Activated CD4-positive, alpha-beta T cell treated with anti-CD3 and anti-CD28 coated beads, Interleukin-2, amount 10 ng/mL, durations not matched to agents 7 days and 5 days (primary cell): ENCODE measurements at regions not wholly inside any gene's neighbourhood (a gene's known extent, or its start where the extent isn't known, plus 50 kb on each side); places are given as distances from the start of the nearest gene placed in this dataset.
"Not testable (repeated sequence)": the region's sequence is repeated elsewhere in the genome, so short reads cannot be mapped to it uniquely, and the experiment has no call there.

ENCODE experiments used
- CTCF ChIA-PET: fragments of 350-600 bp; sonication (Branson Sonifier 250); formaldehyde crosslinking; loops from one replicate; lab custom pipeline; 2021; ENCODE audit warnings: antibody characterized with exemption; lab: Charles Lee
- POLR2A ChIA-PET: fragments of 350-600 bp; sonication (Branson Sonifier 250); formaldehyde crosslinking; loops from one replicate; lab custom pipeline; 2021; ENCODE audit warnings: antibody characterized with exemption; lab: Charles Lee
- DNase-seq: peaks from one replicate; pipeline ENCODE4 v3.0.0-alpha.2; 2020
- H3K27ac Mint-ChIP-seq: one replicate; pipeline ENCODE4 v1.8.0; 2021; ENCODE audit warnings: mild to moderate bottlenecking, moderate library complexity, mixed read lengths
- H3K27me3 Mint-ChIP-seq: one replicate; pipeline ENCODE4 v1.8.0; 2021; ENCODE audit warnings: mixed read lengths
- H3K36me3 Mint-ChIP-seq: one replicate; pipeline ENCODE4 v1.8.0; 2021; ENCODE audit warnings: low read depth, mixed read lengths
- H3K4me1 Mint-ChIP-seq: one replicate; pipeline ENCODE4 v1.8.0; 2021; ENCODE audit warnings: mixed read lengths
- H3K4me3 Mint-ChIP-seq: one replicate; pipeline ENCODE4 v1.8.0; 2021; ENCODE audit warnings: mild to moderate bottlenecking, moderate library complexity, mixed read lengths
- H3K9me3 Mint-ChIP-seq: one replicate; pipeline ENCODE4 v1.8.0; 2021; ENCODE audit warnings: mixed read lengths

DNA sequence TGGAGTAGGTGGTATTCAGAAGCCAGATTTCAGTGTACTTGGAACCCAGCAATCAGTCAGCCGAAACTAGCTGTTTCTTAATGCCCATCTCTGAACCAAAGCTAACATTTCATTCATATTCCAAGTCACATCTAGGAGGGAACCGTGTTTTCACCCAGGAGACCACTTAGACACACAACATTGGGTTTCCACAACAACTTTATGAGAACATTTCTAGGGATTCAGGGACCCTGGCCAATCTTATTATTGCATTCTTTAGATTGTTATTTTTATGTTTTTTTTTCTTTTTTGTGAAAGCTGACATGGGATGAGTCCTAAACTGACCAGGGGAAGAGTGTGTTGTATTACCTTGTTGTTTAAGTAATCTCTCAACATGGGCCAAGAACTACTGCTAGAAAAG is 72.5 kb upstream of the KIAA0040 start:
- peaks cover 13% of the 10 kb centered on the region for H3K27me3 Mint-ChIP-seq
- H3K36me3 Mint-ChIP-seq: peaks cover 10% of the 10 kb centered on the region
- H3K4me3 Mint-ChIP-seq: no peak overlapping the region
- no peak overlapping the region for H3K27ac Mint-ChIP-seq
- POLR2A ChIA-PET: no interaction called here
- DNase-seq: no peak
- CTCF ChIA-PET: interaction anchor here (1.1 kb wide), 1 partner anchor 63 kb away, joined by 3 read pairs; no protein-coding TSS in a partner anchor
- peaks cover 25% of the 10 kb centered on the region for H3K9me3 Mint-ChIP-seq
- H3K4me1 Mint-ChIP-seq: no peaks in the 10 kb centered on the region

DNA sequence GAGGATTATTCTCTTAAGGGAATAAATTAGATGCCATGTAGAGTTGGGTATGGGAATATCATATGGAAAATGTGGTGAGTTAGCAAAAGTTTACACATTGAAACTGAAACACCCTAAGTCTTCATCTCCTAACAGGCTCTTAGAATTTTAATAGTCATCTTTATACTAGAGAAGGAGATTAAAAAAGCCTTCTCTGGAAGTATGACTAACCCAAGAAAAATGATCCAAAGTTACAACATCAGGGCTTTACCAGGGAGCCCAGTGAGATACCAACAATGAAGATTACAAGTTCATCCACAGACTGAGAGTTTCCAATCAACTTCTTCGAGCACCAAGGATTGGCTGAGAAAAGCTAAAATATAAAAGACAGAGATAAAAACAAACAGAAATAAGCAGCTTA is 70.0 kb upstream of the KIAA0040 start:
- H3K4me3 Mint-ChIP-seq: no peak overlapping the region
- no peak overlapping the region for H3K27ac Mint-ChIP-seq
- peaks cover 28% of the 10 kb centered on the region for H3K9me3 Mint-ChIP-seq
- ChIA-PET CTCF (no interaction called here), POLR2A (no interaction called here)
- H3K4me1 Mint-ChIP-seq: no peaks in the 10 kb centered on the region
- peaks cover 10% of the 10 kb centered on the region for H3K36me3 Mint-ChIP-seq
- no peak for DNase-seq
- H3K27me3 Mint-ChIP-seq: peaks cover 25% of the 10 kb centered on the region

DNA sequence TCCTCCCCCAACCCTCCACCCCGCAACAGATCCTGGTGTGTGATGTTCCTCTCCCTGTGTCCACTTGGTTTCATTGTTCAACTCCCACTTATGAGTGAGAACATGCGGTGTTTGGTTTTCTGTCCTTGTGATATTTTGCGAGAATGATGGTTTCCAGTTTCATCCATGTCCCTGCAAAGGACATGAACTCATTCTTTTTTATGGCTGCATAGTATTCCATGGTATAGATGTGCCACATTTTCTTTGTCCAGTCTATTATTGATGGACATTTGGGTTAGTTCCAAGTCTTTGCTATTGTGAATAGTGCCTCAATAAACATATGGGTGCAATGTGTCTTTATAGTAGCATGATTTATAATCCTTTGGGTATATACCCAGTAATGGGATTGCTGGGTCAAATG is 63.7 kb upstream of the KIAA0040 start:
- H3K36me3 Mint-ChIP-seq, H3K27ac Mint-ChIP-seq, H3K4me3 Mint-ChIP-seq, H3K4me1 Mint-ChIP-seq, POLR2A ChIA-PET, DNase-seq, H3K9me3 Mint-ChIP-seq, CTCF ChIA-PET: not testable (repeated sequence)
- peaks cover 20% of the 10 kb centered on the region for H3K27me3 Mint-ChIP-seq

DNA sequence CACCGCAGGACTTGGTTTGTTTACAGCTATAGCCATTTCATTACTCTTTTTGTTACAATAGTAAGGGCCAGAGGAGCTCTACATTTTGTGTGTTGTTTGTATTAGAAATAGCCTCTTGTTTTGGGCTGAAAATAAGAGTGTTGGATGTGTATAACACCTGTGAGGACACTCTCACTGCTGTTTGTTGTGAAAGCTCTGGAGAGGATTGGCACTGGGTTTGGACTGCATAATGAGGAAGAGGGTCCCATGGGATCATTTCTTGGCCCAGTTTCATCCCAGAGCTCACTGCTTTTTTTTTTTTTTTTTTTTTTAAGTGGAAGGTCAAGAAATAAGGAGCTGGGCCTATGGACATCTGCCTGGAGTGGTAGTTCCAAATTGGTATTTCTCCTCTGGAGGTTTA is 61.6 kb upstream of the KIAA0040 start:
- H3K4me1 Mint-ChIP-seq: no peaks in the 10 kb centered on the region
- H3K9me3 Mint-ChIP-seq: peaks cover 3% of the 10 kb centered on the region
- POLR2A ChIA-PET: no interaction called here
- no peak overlapping the region for H3K27ac Mint-ChIP-seq
- H3K4me3 Mint-ChIP-seq: no peak overlapping the region
- no peak for DNase-seq
- CTCF ChIA-PET: interaction anchor here (1.9 kb wide), 1 partner anchor 10 kb away, joined by 5 read pairs; no protein-coding TSS in a partner anchor
- H3K27me3 Mint-ChIP-seq: peaks cover 20% of the 10 kb centered on the region
- H3K36me3 Mint-ChIP-seq: no peaks in the 10 kb centered on the region

DNA sequence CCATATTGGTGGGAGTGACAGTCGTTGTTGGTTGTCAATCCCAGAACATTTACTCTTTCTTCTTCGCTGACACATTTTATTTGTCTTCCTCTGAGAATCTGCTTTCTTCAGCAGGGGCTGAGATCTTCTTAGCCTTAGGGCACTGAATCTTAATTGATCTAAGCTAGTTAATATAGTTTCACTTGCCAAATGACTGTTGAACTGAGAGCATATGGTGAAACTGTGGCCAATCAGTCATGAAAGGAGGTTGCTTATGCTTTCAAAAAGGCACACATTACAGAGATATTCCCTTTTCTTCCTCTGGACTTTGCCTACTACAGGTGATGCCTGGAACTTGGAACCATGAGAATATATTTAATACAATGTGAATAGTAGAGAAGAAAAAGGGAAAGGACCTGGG is 60.0 kb upstream of the KIAA0040 start:
- no peak overlapping the region for H3K27ac Mint-ChIP-seq
- CTCF ChIA-PET: no interaction called here
- no peak overlapping the region for H3K4me3 Mint-ChIP-seq
- POLR2A ChIA-PET: no interaction called here
- no peaks in the 10 kb centered on the region for H3K4me1 Mint-ChIP-seq
- DNase-seq: no peak
- no peaks in the 10 kb centered on the region for H3K9me3 Mint-ChIP-seq
- no peaks in the 10 kb centered on the region for H3K36me3 Mint-ChIP-seq
- H3K27me3 Mint-ChIP-seq: peaks cover 7% of the 10 kb centered on the region

DNA sequence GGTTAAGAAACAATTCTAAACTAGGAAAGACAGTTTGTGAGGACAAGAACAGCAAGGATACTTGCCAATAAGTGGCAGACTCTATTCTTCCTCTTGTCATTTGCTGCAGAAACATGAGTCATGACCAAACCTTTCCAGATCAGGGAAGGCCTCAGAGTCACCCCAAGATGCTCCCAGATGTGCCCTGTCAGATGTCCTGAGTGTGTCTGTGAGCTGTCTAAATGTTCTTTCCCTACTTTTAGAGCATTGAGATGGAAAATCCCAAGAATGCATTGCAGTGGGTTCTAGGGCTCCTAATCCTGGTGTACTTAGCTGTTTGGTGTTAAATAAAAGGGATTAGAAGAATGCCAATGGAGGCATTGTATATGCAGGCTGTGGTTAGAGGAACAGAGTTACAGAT is 57.5 kb upstream of the KIAA0040 start:
- H3K9me3 Mint-ChIP-seq: peaks cover 5% of the 10 kb centered on the region
- no peaks in the 10 kb centered on the region for H3K36me3 Mint-ChIP-seq
- peaks cover 4% of the 10 kb centered on the region for H3K27me3 Mint-ChIP-seq
- ChIA-PET CTCF (no interaction called here), POLR2A (no interaction called here)
- no peaks in the 10 kb centered on the region for H3K4me1 Mint-ChIP-seq
- H3K27ac Mint-ChIP-seq: no peak overlapping the region
- no peak for DNase-seq
- no peak overlapping the region for H3K4me3 Mint-ChIP-seq

DNA sequence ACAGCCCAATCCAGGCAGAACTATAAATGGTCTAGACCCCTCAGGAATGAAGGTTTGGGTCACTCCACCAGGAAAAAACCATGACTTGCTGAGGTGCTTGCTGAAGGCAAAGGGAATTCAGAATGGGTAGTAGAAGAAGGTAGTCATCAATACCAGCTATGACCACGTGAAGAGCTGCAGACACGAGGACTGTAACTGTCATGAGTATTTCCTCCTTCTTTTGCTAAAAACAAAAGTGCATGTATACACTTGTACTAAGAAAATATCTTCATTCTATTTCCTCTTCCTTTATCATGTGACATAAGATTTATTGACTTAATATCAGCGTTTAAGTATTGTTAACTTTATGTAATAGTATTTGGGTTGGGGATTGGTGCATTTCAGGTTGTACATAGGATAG is 55.5 kb upstream of the KIAA0040 start:
- H3K27ac Mint-ChIP-seq, H3K27me3 Mint-ChIP-seq, CTCF ChIA-PET, H3K4me1 Mint-ChIP-seq, H3K4me3 Mint-ChIP-seq, H3K36me3 Mint-ChIP-seq, POLR2A ChIA-PET, DNase-seq: not testable (repeated sequence)
- peaks cover 21% of the 10 kb centered on the region for H3K9me3 Mint-ChIP-seq

DNA sequence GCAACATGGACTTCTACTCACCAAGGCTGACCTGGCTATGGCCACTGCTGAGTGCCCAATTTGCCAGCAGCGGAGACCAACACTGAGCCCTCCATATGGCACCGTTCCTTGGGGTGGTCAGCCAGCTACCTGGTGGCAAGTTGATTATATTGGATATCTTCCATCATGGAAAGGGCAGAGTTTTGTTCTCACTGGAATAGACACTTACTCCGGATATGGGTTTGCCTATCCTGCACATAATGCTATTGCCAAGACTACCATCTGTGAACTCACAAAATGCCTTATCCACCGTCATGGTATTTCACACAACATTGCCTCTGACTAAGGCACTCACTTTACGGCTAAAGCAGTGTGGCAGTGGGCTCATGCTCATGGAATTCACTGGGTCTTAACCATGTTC is 54.5 kb upstream of the KIAA0040 start:
- H3K36me3 Mint-ChIP-seq, CTCF ChIA-PET, H3K4me1 Mint-ChIP-seq, H3K27me3 Mint-ChIP-seq, H3K4me3 Mint-ChIP-seq, DNase-seq, H3K27ac Mint-ChIP-seq, POLR2A ChIA-PET: not testable (repeated sequence)
- peaks cover 23% of the 10 kb centered on the region for H3K9me3 Mint-ChIP-seq

DNA sequence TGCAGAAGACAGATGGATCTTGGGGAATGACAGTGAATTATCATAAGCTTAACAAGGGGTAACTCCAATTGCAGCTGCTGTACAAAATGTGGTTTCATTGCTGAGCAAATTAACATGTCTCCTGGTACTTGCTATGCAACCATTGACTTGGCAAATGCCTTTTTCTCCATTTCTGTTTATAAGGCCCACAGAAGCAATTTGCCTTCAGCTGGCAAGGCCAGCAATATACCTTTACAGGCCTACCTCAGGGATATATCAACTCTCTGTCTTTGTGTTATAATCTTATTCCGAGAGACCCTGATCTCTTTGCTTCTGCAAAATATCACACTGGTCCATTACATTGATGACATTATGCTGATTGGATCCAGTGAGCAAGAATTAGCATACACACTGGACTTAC is 52.7 kb upstream of the KIAA0040 start:
- H3K9me3 Mint-ChIP-seq: peaks cover 28% of the 10 kb centered on the region
- CTCF ChIA-PET: interaction anchor here (0.6 kb wide), 1 partner anchor 57 kb away, joined by 4 read pairs; no protein-coding TSS in a partner anchor
- no peaks in the 10 kb centered on the region for H3K27me3 Mint-ChIP-seq
- no peak overlapping the region for H3K27ac Mint-ChIP-seq
- no peaks in the 10 kb centered on the region for H3K4me1 Mint-ChIP-seq
- no peak for DNase-seq
- H3K36me3 Mint-ChIP-seq: peaks cover 4% of the 10 kb centered on the region
- POLR2A ChIA-PET: no interaction called here
- H3K4me3 Mint-ChIP-seq: no peak overlapping the region

DNA sequence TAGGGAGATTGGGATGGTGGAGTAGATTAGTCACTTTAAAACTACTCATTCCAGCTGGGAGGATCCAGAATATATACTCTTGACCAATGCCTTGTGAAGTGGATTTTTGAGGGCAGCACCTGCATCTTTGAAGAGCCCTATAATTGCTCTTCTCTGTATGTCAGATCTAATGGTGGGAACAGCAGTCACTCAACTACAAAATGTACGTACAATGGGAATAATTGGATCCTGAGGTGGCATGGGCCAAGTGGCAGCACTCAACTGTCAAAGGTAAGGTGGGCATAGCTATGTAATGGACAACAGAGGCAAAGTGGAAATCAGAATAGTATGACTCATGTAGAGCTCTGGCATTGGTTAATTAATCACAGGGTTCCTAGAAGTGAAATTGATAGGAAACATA is 51.6 kb upstream of the KIAA0040 start:
- CTCF ChIA-PET: interaction anchor here (1.7 kb wide), 1 partner anchor 11 kb away, joined by 5 read pairs; no protein-coding TSS in a partner anchor
- Mint-ChIP-seq H3K27me3 (no peaks in the 10 kb centered on the region), H3K4me3 (no peak overlapping the region), H3K9me3 (peaks cover 31% of the 10 kb centered on the region), H3K4me1 (no peaks in the 10 kb centered on the region), H3K27ac (no peak overlapping the region), H3K36me3 (peaks cover 4% of the 10 kb centered on the region)
- POLR2A ChIA-PET: no interaction called here
- no peak for DNase-seq
